ENCODE measurements at regions not wholly inside any gene's neighbourhood (a gene's known extent, or its start where the extent isn't known, plus 50 kb on each side); places are given as distances from the start of the nearest gene placed in this dataset.

DNA sequence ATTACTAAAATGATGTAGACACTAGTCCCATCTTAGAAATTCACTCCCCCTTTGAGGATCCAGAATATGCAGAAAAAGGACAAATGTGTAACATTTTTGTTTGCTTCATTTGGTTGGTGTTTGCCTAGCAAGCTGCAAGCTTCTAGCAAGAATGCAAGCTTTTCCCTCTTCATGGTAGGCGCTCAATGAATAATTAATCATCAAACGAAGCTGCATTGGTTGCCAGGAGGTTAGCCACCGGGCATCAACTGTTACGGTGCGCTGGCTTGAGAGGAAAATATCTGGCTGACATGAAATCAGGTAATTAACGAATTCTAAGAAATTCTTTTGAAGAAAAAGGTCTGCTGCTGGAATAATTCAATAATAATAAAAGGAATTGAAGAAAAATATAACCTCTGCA lies 341.0 kb upstream of the KYNU start:
- TF ChIP-seq, protein P1, sequence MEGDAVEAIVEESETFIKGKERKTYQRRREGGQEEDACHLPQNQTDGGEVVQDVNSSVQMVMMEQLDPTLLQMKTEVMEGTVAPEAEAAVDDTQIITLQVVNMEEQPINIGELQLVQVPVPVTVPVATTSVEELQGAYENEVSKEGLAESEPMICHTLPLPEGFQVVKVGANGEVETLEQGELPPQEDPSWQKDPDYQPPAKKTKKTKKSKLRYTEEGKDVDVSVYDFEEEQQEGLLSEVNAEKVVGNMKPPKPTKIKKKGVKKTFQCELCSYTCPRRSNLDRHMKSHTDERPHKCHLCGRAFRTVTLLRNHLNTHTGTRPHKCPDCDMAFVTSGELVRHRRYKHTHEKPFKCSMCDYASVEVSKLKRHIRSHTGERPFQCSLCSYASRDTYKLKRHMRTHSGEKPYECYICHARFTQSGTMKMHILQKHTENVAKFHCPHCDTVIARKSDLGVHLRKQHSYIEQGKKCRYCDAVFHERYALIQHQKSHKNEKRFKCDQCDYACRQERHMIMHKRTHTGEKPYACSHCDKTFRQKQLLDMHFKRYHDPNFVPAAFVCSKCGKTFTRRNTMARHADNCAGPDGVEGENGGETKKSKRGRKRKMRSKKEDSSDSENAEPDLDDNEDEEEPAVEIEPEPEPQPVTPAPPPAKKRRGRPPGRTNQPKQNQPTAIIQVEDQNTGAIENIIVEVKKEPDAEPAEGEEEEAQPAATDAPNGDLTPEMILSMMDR (conservative IDR thresholded peaks at IDR 0.05) = no peak
- TF ChIP-seq ZFX (IDR thresholded peaks at IDR 0.05) = no peak

Measured in C4-2B (cell line).